Breast epithelium (tissue), 4 donors: ENCODE measurements at regions not wholly inside any gene's neighbourhood (a gene's known extent, or its start where the extent isn't known, plus 50 kb on each side); places are given as distances from the start of the nearest gene placed in this dataset.

Experiments used
- DNase-seq, 2 donors: peaks; one replicate each; pipeline ENCODE4 v3.0.0-alpha.2; 2019; ENCODE audit warnings: low spot score in 2 of 2
- H3K27ac ChIP-seq, 2 donors: fragments of 200-600 bp; sonication (generic) in 1 of 2; one replicate each; pipeline ENCODE4 v1.5.1; 2016 to 2019; ENCODE audit warnings: mild to moderate bottlenecking in 1 of 2
- H3K27me3 ChIP-seq, 2 donors: fragments of 200-600 bp; sonication (generic) in 1 of 2; one replicate each; pipeline versions ENCODE4 v1.5.1 to v1.6.0; 2017 to 2019; ENCODE audit warnings: control low read depth in 1 of 2, mild to moderate bottlenecking in 1 of 2
- H3K36me3 ChIP-seq: fragments of 200-600 bp; one replicate; pipeline ENCODE4 v1.5.1; 2019
- H3K4me1 ChIP-seq, 2 donors: fragments of 200-600 bp; sonication (generic); one replicate each; pipeline ENCODE4 v1.5.1; 2016 to 2019; ENCODE audit warnings: control low read depth in 1 of 2
- H3K4me3 ChIP-seq, 3 donors: fragments of 200-600 bp; sonication (generic); 1 replicate in 2 of 3; 2 replicates in 1 of 3; pipeline ENCODE4 v1.5.1; 2016 to 2019; ENCODE audit warnings: mild to moderate bottlenecking in 3 of 3, moderate library complexity in 2 of 3
- H3K9me3 ChIP-seq, 2 donors: fragments of 200-600 bp; sonication (generic) in 1 of 2; one replicate each; pipeline ENCODE4 v1.5.1; 2016 to 2019; ENCODE audit warnings: control low read depth in 1 of 2
- CTCF ChIP-seq, 3 donors: fragments of 450-650 bp; IDR thresholded peaks; one replicate each; pipeline ENCODE4 v1.5.1; 2016 to 2017; ENCODE audit warnings: antibody characterized with exemption in 3 of 3, mild to moderate bottlenecking in 3 of 3, moderate library complexity in 3 of 3
- POLR2A ChIP-seq: fragments of 450-650 bp; IDR thresholded peaks from one replicate; pipeline ENCODE4 v1.6.1; 2016; ENCODE audit warnings: antibody characterized with exemption, mild to moderate bottlenecking, moderate library complexity
- POLR2AphosphoS5 ChIP-seq, 3 donors: sonication (generic); formaldehyde crosslinking; IDR thresholded peaks; one replicate each; pipeline ENCODE4 v1.6.1; 2017; ENCODE audit warnings: antibody characterized with exemption in 3 of 3
- intact Hi-C: fragments of 100-400 bp; cut with DNase I; formaldehyde crosslinking; loops from one replicate; pipeline ENCODE4 v1.15.1; 2023; ENCODE audit warnings: low total_unique reads

- no peak overlapping the region for H3K27ac ChIP-seq
- no peaks in the 10 kb centered on the region for H3K27me3 ChIP-seq
- DNase-seq = no peak
- intact Hi-C loops = no loop called here
- no peaks in the 10 kb centered on the region for H3K36me3 ChIP-seq
- no peak overlapping the region for H3K4me3 ChIP-seq
- no peaks in the 10 kb centered on the region for H3K4me1 ChIP-seq
- no peaks in the 10 kb centered on the region for H3K9me3 ChIP-seq
- no peak for TF ChIP-seq POLR2A
- no peak for TF ChIP-seq POLR2AphosphoS5 (IDR thresholded peaks at IDR 0.05)
- no peak for TF ChIP-seq CTCF (IDR thresholded peaks at IDR 0.05)
These were observed 573.5 kb downstream of the RNF144A start for GRCh38 chr2:7490672-7491071.

- intact Hi-C loops = no loop called here
These were observed 575.5 kb downstream of the RNF144A start for GRCh38 chr2:7492719-7493118.

GRCh38 chr2:7497178-7497577 is 580.0 kb downstream of the RNF144A start:
- TF ChIP-seq CTCF (IDR thresholded peaks at IDR 0.05) (no peak), POLR2AphosphoS5 (IDR thresholded peaks at IDR 0.05) (no peak), POLR2A (no peak)
- intact Hi-C loops = no loop called here
- H3K9me3 ChIP-seq = no peaks in the 10 kb centered on the region
- no peaks in the 10 kb centered on the region for H3K27me3 ChIP-seq
- no peak for DNase-seq
- no peak overlapping the region for H3K27ac ChIP-seq
- H3K4me3 ChIP-seq = no peak overlapping the region
- no peaks in the 10 kb centered on the region for H3K4me1 ChIP-seq
- no peaks in the 10 kb centered on the region for H3K36me3 ChIP-seq

More at GRCh38 chr2:7492719-7493118, 575.5 kb downstream of the RNF144A start:
- Histone ChIP-seq H3K4me3 (no peak overlapping the region), H3K4me1 (no peaks in the 10 kb centered on the region), H3K27ac (no peak overlapping the region), H3K9me3 (no peaks in the 10 kb centered on the region), H3K27me3 (no peaks in the 10 kb centered on the region), H3K36me3 (no peaks in the 10 kb centered on the region)
- TF ChIP-seq POLR2AphosphoS5 (IDR thresholded peaks at IDR 0.05) (no peak), POLR2A (no peak), CTCF (IDR thresholded peaks at IDR 0.05) (no peak)
- DNase-seq = no peak

- TF ChIP-seq POLR2A = no peak
- TF ChIP-seq POLR2AphosphoS5 (IDR thresholded peaks at IDR 0.05) = no peak
- no peak for TF ChIP-seq CTCF (IDR thresholded peaks at IDR 0.05)
- no peak for DNase-seq
- H3K36me3 ChIP-seq = no peaks in the 10 kb centered on the region
- no peaks in the 10 kb centered on the region for H3K4me1 ChIP-seq
- intact Hi-C loops = no loop called here
- no peak overlapping the region for H3K27ac ChIP-seq
- H3K4me3 ChIP-seq = no peak overlapping the region
- H3K9me3 ChIP-seq = no peaks in the 10 kb centered on the region
- no peaks in the 10 kb centered on the region for H3K27me3 ChIP-seq
These were observed 581.8 kb downstream of the RNF144A start for GRCh38 chr2:7499018-7499417.

GRCh38 chr2:7502336-7502735 is 585.1 kb downstream of the RNF144A start:
- H3K27ac ChIP-seq = no peak overlapping the region
- no peaks in the 10 kb centered on the region for H3K27me3 ChIP-seq
- no peak overlapping the region for H3K4me3 ChIP-seq
- H3K9me3 ChIP-seq = no peaks in the 10 kb centered on the region
- no peaks in the 10 kb centered on the region for H3K4me1 ChIP-seq
- no peak for TF ChIP-seq POLR2A
- TF ChIP-seq POLR2AphosphoS5 (IDR thresholded peaks at IDR 0.05) = no peak
- TF ChIP-seq CTCF (IDR thresholded peaks at IDR 0.05) = no peak
- no peaks in the 10 kb centered on the region for H3K36me3 ChIP-seq
- no peak for DNase-seq
- intact Hi-C loops = no loop called here
